ENCODE measurements at regions not wholly inside any gene's neighbourhood (a gene's known extent, or its start where the extent isn't known, plus 50 kb on each side); places are given as distances from the start of the nearest gene placed in this dataset.

GRCh38 chr2:207243601-207244000 is 77.9 kb upstream of the KLF7 start:
- TF ChIP-seq CTCF (conservative IDR thresholded peaks at IDR 0.05) (no peak), ZFX (IDR thresholded peaks at IDR 0.05) (no peak)

Measured in C4-2B (cell line).